OCI-LY1 (cell line): ENCODE measurements at regions not wholly inside any gene's neighbourhood (a gene's known extent, or its start where the extent isn't known, plus 50 kb on each side); places are given as distances from the start of the nearest gene placed in this dataset.

Experiments used
- CTCF ChIP-seq: fragments of 200-600 bp; sonication (generic), shearing (Covaris generic); IDR thresholded peaks from 2 replicates; pipeline ENCODE4 v1.5.1; 2017; ENCODE audit warnings: mild to moderate bottlenecking, antibody characterized with exemption, low read length, moderate library complexity, mixed read lengths
- EZH2 ChIP-seq: fragments of 200-600 bp; sonication (generic), shearing (Covaris generic); IDR thresholded peaks from 2 replicates; pipeline ENCODE4 v1.8.0; 2017; ENCODE audit warnings: borderline replicate concordance, mixed run types, mild to moderate bottlenecking, antibody characterized with exemption, low read length, moderate library complexity, mixed read lengths

- TF ChIP-seq CTCF: no peak
- no peak for TF ChIP-seq EZH2
These were observed 1796.9 kb downstream of the NCAM2 start for GRCh38 chr21:22795091-22795490.
